Type B pancreatic cell (in vitro differentiated cells): ENCODE measurements at regions not wholly inside any gene's neighbourhood (a gene's known extent, or its start where the extent isn't known, plus 50 kb on each side); places are given as distances from the start of the nearest gene placed in this dataset.

Experiments used
- DNase-seq: peaks from one replicate; pipeline ENCODE4 v3.0.0; 2021; ENCODE audit warnings: mixed read lengths; ENCODE audit not compliant: unreplicated experiment; ENCODE audit errors: extremely low spot score
- H3K27ac Mint-ChIP-seq: 2 replicates; pipeline ENCODE4 v1.8.0; 2021; ENCODE audit warnings: mild to moderate bottlenecking, mixed read lengths
- H3K27me3 Mint-ChIP-seq: 2 replicates; pipeline ENCODE4 v1.8.0; 2021; ENCODE audit warnings: mixed read lengths
- H3K36me3 Mint-ChIP-seq: 2 replicates; pipeline ENCODE4 v1.8.0; 2021; ENCODE audit warnings: mixed read lengths
- H3K4me1 Mint-ChIP-seq: one replicate; pipeline ENCODE4 v1.8.0; 2021; ENCODE audit warnings: mixed read lengths; ENCODE audit not compliant: unreplicated experiment
- H3K4me3 Mint-ChIP-seq: 2 replicates; pipeline ENCODE4 v1.8.0; 2021; ENCODE audit warnings: mild to moderate bottlenecking, mixed read lengths
- H3K9me3 Mint-ChIP-seq: 2 replicates; pipeline ENCODE4 v1.8.0; 2021; ENCODE audit warnings: mixed read lengths
- CTCF ChIP-seq: fragments of 200-600 bp; sonication (generic); conservative IDR thresholded peaks from 2 replicates; pipeline ENCODE4 v1.5.0; 2021; ENCODE audit warnings: antibody characterized with exemption, mild to moderate bottlenecking

GRCh38 chr1:80579055-80579454 lies 1221.7 kb upstream of the ADGRL2 start:
- no peak overlapping the region for H3K4me3 Mint-ChIP-seq
- no peak for TF ChIP-seq CTCF
- H3K27me3 Mint-ChIP-seq, result no peaks in the 10 kb centered on the region
- no peak overlapping the region for H3K27ac Mint-ChIP-seq
- H3K9me3 Mint-ChIP-seq, result peaks cover 9% of the 10 kb centered on the region
- no peaks in the 10 kb centered on the region for H3K4me1 Mint-ChIP-seq
- no peak for DNase-seq
- H3K36me3 Mint-ChIP-seq, result no peaks in the 10 kb centered on the region

GRCh38 chr1:80566867-80567266 lies 1233.9 kb upstream of the ADGRL2 start:
- Mint-ChIP-seq H3K4me3 (no peak overlapping the region), H3K27me3 (peaks cover 4% of the 10 kb centered on the region), H3K36me3 (no peaks in the 10 kb centered on the region), H3K27ac (no peak overlapping the region), H3K4me1 (peaks cover 10% of the 10 kb centered on the region), H3K9me3 (no peaks in the 10 kb centered on the region)
- no peak for TF ChIP-seq CTCF
- DNase-seq, result no peak

GRCh38 chr1:80566123-80566522 lies 1234.6 kb upstream of the ADGRL2 start:
- Mint-ChIP-seq H3K27me3 (peaks cover 4% of the 10 kb centered on the region), H3K36me3 (no peaks in the 10 kb centered on the region), H3K4me3 (no peak overlapping the region), H3K27ac (no peak overlapping the region), H3K4me1 (peaks cover 10% of the 10 kb centered on the region), H3K9me3 (no peaks in the 10 kb centered on the region)
- DNase-seq, result no peak
- no peak for TF ChIP-seq CTCF

- TF ChIP-seq CTCF, result no peak
- DNase-seq, result no peak
- H3K4me3 Mint-ChIP-seq, result no peak overlapping the region
- no peaks in the 10 kb centered on the region for H3K9me3 Mint-ChIP-seq
- H3K36me3 Mint-ChIP-seq, result no peaks in the 10 kb centered on the region
- no peak overlapping the region for H3K27ac Mint-ChIP-seq
- peaks cover 4% of the 10 kb centered on the region for H3K27me3 Mint-ChIP-seq
- H3K4me1 Mint-ChIP-seq, result peaks cover 10% of the 10 kb centered on the region
Measured at GRCh38 chr1:80565406-80565805, 1235.3 kb upstream of the ADGRL2 start.

- no peak for DNase-seq
- Mint-ChIP-seq H3K27me3 (no peaks in the 10 kb centered on the region), H3K4me1 (no peaks in the 10 kb centered on the region), H3K9me3 (no peaks in the 10 kb centered on the region), H3K4me3 (no peak overlapping the region), H3K36me3 (no peaks in the 10 kb centered on the region), H3K27ac (no peak overlapping the region)
- no peak for TF ChIP-seq CTCF
Measured at GRCh38 chr1:80542231-80542630, 1258.5 kb upstream of the ADGRL2 start.

- Mint-ChIP-seq H3K9me3 (no peaks in the 10 kb centered on the region), H3K27me3 (no peaks in the 10 kb centered on the region), H3K4me3 (no peak overlapping the region), H3K27ac (no peak overlapping the region), H3K36me3 (no peaks in the 10 kb centered on the region), H3K4me1 (peaks cover 7% of the 10 kb centered on the region)
- no peak for TF ChIP-seq CTCF
- DNase-seq, result no peak
Measured at GRCh38 chr1:80540596-80540995, 1260.1 kb upstream of the ADGRL2 start.
